ENCODE measurements at regions not wholly inside any gene's neighbourhood (a gene's known extent, or its start where the extent isn't known, plus 50 kb on each side); places are given as distances from the start of the nearest gene placed in this dataset.

DNA sequence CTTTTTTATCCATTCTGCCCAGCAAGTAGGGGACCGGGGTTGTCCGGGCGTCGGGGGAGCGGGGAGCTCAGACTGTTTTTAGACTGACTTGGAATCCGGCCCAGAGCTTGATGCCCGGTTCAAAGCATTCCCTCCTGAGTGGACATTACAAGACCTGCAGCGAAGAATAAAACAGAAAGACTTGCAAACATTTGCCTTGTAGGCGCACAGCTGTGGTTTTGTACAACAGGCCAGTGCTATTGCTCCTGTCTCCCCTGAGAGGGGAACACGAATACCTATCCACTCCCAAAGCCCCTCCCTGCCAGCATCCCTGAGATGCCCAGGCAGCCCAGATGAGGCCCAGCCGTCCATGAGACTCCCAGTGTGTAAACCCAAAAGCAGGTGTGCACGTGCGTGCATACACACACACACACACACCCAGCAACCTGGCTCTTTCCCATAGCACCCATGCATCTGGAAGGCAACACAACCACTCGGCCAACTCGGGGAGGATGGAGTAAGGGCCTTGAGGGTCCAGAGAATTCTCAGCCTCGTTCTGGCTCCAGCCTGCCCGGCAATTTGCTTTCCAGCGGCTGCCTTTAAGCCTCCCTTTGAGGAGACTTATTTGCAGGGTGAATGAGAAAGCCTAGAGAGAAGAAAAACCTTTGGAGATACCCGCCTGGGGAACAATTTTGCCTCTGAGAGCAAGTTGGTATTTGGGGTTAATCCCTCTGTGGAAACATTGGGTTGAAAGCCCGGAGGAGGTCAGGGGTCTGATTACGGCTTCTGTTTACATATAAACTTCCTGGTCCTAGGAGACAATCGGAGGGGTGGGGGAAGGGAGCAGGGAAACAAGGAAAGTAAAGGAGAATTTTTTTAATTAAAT lies 161.0 kb upstream of the HES1 start:
- Mint-ChIP-seq H3K9me3 (ENCODE audit: low read depth) (no peaks in the 10 kb centered on the region), H3K4me3 (ENCODE audit: low read depth) (peak overlapping the region; percentile 51), H3K27ac (peak overlapping the region; percentile 53), H3K36me3 (ENCODE audit: insufficient read depth) (no peaks in the 10 kb centered on the region), H3K4me1 (ENCODE audit: low read depth) (peaks cover 52% of the 10 kb centered on the region), H3K27me3 (peaks cover 5% of the 10 kb centered on the region)
- TF ChIP-seq, protein P1, sequence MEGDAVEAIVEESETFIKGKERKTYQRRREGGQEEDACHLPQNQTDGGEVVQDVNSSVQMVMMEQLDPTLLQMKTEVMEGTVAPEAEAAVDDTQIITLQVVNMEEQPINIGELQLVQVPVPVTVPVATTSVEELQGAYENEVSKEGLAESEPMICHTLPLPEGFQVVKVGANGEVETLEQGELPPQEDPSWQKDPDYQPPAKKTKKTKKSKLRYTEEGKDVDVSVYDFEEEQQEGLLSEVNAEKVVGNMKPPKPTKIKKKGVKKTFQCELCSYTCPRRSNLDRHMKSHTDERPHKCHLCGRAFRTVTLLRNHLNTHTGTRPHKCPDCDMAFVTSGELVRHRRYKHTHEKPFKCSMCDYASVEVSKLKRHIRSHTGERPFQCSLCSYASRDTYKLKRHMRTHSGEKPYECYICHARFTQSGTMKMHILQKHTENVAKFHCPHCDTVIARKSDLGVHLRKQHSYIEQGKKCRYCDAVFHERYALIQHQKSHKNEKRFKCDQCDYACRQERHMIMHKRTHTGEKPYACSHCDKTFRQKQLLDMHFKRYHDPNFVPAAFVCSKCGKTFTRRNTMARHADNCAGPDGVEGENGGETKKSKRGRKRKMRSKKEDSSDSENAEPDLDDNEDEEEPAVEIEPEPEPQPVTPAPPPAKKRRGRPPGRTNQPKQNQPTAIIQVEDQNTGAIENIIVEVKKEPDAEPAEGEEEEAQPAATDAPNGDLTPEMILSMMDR (IDR thresholded peaks at IDR 0.05; ENCODE audit: unreplicated experiment) = no peak
- no peak for DNase-seq (ENCODE audit: low spot score, unreplicated experiment)

DNA sequence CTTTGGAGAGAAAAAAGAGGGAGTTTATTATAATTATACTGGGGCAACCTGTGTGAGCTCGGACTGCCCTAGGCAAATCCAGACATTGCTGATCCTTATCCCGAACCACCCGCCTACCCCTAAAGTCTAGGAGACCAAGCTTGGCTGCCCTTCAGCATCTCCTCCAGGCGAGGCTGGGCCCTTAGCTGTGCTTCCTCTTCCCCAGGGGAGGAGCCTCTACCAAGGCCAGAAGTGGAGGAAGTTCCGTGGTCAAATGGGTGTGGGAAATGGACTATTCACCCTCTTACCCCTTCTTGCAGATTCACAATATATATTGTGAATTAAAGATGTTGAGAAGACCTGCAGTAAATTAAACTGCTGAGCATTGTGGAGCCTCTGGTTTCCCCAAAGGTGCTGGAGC lies 158.3 kb upstream of the HES1 start:
- Mint-ChIP-seq H3K9me3 (ENCODE audit: low read depth) (no peaks in the 10 kb centered on the region), H3K4me1 (ENCODE audit: low read depth) (peaks cover 40% of the 10 kb centered on the region), H3K4me3 (ENCODE audit: low read depth) (no peak overlapping the region), H3K27ac (no peak overlapping the region), H3K27me3 (peaks cover 5% of the 10 kb centered on the region), H3K36me3 (ENCODE audit: insufficient read depth) (no peaks in the 10 kb centered on the region)
- TF ChIP-seq, protein P1 (IDR thresholded peaks at IDR 0.05; ENCODE audit: unreplicated experiment) = no peak
- no peak for DNase-seq (ENCODE audit: low spot score, unreplicated experiment)

DNA sequence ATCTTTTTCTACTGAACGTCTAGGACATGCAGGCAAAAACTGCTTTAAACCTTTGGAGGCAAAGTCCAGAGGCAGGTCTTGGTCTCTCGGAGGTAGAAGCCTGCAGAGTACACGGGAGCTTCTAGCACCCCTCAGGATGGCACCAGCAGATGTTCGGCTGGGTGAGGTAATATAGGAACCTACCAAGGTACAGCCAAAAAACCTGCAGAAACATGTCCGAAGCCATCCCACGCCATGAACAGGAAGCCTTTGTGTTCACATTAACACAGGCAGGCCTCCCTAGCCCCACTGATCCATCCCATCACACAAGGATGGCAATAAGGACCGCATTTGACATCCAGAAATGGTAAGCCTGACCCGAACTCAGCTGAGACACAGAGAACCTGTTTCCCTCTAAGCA lies 157.9 kb upstream of the HES1 start:
- no peaks in the 10 kb centered on the region for H3K36me3 Mint-ChIP-seq (ENCODE audit: insufficient read depth)
- no peak for DNase-seq (ENCODE audit: low spot score, unreplicated experiment)
- H3K27ac Mint-ChIP-seq = no peak overlapping the region
- H3K4me1 Mint-ChIP-seq (ENCODE audit: low read depth) = peaks cover 37% of the 10 kb centered on the region
- TF ChIP-seq, protein P1 (IDR thresholded peaks at IDR 0.05; ENCODE audit: unreplicated experiment) = no peak
- no peak overlapping the region for H3K4me3 Mint-ChIP-seq (ENCODE audit: low read depth)
- H3K27me3 Mint-ChIP-seq = peaks cover 5% of the 10 kb centered on the region
- no peaks in the 10 kb centered on the region for H3K9me3 Mint-ChIP-seq (ENCODE audit: low read depth)

DNA sequence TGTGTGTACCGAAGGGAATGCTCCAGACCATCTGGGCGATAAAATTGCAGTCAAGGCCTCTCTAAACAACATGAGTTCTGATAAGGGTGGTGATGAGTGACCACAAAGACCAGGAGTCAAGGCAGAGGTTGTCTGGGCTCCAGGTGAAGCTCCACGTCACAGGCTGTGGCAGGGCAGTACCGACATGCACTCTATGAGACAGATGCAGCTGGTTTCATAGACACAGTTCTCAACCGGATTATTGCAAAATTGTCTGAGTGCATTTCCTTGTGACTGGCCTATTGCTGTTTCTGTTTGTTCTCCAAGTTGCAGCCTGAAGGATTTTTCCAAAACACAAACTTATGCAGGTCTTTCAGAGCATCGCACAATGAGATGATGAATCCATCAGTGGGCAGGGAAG lies 157.5 kb upstream of the HES1 start:
- Mint-ChIP-seq H3K27me3 (peaks cover 5% of the 10 kb centered on the region), H3K4me3 (ENCODE audit: low read depth) (no peak overlapping the region), H3K9me3 (ENCODE audit: low read depth) (no peaks in the 10 kb centered on the region), H3K36me3 (ENCODE audit: insufficient read depth) (no peaks in the 10 kb centered on the region), H3K4me1 (ENCODE audit: low read depth) (peaks cover 33% of the 10 kb centered on the region), H3K27ac (no peak overlapping the region)
- TF ChIP-seq, protein P1 (IDR thresholded peaks at IDR 0.05; ENCODE audit: unreplicated experiment) = no peak
- no peak for DNase-seq (ENCODE audit: low spot score, unreplicated experiment)

DNA sequence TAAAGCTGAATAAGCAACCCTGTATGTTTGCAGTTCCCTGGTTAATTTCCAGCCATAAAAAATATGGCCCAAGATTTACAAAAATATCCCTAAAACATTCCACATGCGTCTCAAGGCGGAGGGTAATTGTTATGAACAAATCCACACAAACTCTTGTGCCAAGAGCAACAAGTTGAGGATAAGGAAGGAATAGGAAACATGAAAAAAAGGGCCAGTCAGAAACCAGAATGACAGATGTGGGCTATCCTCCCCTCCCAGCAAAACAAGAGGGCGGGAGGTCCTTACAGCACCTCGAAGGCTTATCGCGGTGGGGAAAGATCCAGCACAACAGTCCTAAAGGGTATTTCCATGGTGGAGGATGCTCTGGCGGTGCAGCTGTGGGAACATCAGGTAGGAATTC lies 155.6 kb upstream of the HES1 start:
- Mint-ChIP-seq H3K27me3 (no peaks in the 10 kb centered on the region), H3K27ac (no peak overlapping the region), H3K36me3 (ENCODE audit: insufficient read depth) (no peaks in the 10 kb centered on the region)

More for the DNA sequence above, 155.6 kb upstream of the HES1 start:
- TF ChIP-seq, protein P1 (IDR thresholded peaks at IDR 0.05; ENCODE audit: unreplicated experiment) = no peak
- no peak for DNase-seq (ENCODE audit: low spot score, unreplicated experiment)
- Mint-ChIP-seq H3K4me1 (ENCODE audit: low read depth) (peaks cover 16% of the 10 kb centered on the region), H3K9me3 (ENCODE audit: low read depth) (no peaks in the 10 kb centered on the region), H3K4me3 (ENCODE audit: low read depth) (no peak overlapping the region)
